HG02943 (cell line): ENCODE measurements at regions not wholly inside any gene's neighbourhood (a gene's known extent, or its start where the extent isn't known, plus 50 kb on each side); places are given as distances from the start of the nearest gene placed in this dataset.

ENCODE experiments used
- ATAC-seq: cut with Tn5 transposase; IDR thresholded peaks from one replicate; pipeline ENCODE4 v1.9.1; 2021; ENCODE audit warnings: mild to moderate bottlenecking, low read depth, moderate library complexity; ENCODE audit not compliant: unreplicated experiment

DNA sequence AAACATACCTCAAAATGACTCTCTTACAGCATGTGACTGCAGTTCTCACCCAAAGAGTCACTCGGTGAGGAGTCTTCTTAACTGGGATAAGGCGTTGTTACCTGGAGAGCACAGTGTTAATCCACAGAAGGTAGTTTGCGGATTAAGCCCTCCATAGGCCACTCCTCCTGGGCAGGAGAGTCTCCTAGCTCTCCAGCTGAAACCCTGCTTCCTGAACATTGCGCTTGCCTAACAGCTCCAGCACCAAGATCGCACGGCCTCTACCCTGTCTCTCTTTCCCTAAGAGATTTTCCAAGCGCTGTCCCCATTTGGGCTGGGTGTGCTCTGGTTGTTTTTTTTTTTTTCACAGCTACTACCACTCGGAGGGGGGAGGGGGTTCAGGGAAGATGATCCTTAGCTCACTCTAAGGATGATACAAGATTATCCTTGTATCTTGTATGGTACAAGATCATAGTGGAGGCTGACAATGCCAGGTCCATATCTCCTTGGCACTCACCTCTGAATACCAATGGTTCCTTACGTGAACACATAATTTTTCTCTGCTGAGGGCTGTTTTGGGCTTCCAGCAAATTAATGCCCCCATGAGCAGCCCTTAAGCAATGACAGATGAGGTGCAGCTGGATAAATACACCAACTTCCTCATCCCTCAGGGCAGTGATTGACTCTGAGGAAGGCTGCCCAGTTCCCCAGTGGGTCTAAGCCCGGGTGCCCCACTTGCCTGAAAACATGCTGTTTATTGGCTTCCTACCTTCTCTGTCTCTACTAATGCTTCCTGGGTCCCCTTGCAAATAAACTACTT, 185.2 kb upstream of the TSC22D2 start:
- ATAC-seq, result no peak

DNA sequence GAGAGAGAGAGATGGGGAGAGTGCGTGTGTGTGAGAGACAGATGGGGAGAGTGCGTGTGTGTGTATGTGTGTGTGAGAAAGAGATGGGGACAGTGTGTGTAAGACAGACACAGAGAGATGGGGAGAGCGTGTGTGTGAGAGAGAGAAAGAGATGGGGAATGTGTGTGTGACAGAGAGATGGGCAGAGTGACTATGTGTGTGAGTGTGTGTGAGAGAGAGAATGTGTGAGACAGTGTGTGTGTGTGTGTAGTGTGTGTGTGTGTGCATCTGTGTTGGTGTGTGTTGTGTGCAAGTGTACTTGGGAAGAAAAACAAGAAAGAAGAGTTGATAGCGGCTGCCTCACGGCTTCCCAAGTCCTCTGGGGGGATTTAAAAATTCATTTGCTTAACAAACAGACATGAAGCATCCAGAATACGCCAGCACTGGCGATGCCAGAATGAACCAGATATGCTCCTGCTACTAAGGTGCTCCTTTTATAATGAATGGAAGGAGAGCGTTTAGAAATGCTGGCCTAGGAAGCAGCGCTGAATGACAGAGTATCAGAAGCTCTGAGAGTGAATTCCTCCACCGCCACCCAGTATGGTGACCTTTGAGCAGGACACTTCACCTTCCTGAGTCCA, 186.1 kb upstream of the TSC22D2 start:
- ATAC-seq, result no peak

- no peak for ATAC-seq
Observed at GRCh38 chr3:150220799-150221198, 187.3 kb upstream of the TSC22D2 start.

DNA sequence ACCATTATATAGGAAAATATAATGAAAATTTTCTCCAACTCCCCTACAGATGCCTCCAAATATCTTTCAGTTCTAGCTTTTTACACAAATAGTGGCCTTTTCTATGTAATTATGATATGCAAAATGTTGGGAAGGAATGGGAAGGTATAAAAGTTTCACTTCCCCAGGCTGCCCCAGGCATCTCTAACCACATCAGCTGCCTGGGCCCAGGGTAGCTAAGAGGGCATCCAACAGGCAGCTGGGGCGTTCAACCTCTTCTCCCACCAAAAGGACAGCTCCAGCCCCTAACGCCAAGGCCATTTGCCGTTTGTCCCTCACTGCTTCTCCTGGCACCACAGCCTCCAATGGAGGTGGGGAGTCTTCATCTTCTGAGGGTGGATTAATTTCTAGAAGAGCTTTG, 188.1 kb upstream of the TSC22D2 start:
- no peak for ATAC-seq

GRCh38 chr3:150218841-150219240, 189.3 kb upstream of the TSC22D2 start:
- no peak for ATAC-seq

GRCh38 chr3:150218236-150218635, 189.9 kb upstream of the TSC22D2 start:
- ATAC-seq, result no peak

GRCh38 chr3:150217691-150218090, 190.4 kb upstream of the TSC22D2 start:
- no peak for ATAC-seq

DNA sequence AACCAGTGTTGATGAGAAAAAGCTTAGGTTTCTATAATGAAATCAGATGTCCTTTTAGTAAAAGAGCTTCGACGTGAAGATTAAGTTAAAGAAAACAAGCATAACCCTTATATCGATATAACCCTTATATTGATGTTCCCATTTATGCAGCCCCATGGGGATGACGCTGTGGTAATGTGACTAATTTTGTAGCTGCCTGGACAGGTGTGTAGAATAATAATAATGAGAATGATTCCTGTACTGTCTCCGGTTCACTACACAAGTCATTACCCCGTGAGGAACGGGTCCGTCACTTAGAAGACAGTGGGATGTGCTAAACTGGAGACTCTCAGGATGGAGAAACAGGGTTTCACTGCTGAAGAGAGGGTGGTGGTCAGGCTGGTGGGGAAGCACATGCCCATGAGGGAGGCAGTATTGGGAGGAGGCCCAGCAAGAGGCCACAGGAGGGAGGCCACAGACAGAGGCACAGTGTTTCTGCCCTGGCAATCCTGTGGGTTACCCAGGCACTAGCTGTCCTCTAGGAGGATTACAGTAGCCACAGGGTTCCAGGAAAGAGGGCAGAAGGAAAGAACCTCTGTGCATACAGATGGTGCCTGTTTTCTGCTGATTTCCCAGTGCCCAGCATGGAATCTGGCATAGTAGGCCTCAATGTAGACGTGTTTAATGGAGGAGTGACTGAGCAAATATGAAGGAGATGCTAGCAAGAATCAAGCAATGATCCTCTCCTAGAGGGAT, 191.1 kb upstream of the TSC22D2 start:
- ATAC-seq, result no peak

DNA sequence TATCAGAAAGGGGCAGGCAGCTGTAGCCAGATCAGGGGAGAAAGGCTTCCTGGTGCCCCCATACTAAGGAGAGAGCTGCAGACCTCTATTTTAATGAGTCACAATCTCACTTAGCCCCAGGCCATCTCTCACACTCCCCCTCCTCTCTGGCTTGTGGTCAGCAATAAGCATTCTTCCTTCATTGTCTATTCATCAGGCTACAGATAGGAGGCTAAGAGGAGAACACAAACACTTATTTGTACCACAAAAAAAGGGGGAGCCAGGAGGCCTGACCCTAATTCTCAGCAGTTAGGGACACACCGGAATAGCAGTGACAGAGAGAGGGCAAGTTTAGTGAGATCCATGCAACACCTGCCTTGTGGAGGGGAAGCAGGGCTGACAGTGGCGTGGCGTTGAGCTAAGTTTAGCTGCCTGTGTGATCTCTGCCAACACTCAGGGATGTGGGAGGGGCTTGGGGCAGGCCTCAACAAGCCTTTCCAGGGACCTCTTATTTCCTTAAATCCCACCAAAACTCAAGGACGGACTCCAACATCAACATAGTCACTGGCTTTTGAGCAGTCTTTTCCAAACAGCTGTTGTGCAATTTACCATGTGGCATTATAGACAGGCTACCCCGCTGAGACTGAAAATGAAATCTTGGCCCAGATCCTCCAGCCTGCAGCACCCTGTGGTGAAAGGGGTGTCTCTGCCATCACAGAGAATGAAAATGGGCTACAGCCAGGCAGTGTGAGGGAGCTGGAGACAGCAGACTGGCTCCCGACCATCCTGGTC, 191.9 kb upstream of the TSC22D2 start:
- ATAC-seq, result no peak

GRCh38 chr3:150215616-150216015, 192.5 kb upstream of the TSC22D2 start:
- no peak for ATAC-seq

DNA sequence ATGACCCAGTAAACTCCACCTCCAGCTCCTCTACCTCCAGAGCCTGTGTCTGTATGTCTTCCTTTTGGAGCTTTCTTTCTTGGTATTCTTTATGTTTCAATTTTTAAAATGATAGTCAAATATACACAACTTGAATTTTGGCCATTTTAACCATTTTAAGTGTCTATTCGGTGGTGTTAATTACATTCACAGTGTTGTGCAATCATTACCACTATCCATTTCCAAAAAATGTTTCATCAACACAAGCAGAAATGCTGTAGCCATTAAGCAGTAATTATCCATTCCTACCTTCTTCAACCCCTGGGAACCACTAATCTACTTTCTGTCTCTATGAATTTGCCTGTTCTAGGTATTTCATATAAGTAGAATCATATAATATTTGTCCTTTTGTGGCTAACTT, 194.5 kb upstream of the TSC22D2 start:
- ATAC-seq, result no peak

DNA sequence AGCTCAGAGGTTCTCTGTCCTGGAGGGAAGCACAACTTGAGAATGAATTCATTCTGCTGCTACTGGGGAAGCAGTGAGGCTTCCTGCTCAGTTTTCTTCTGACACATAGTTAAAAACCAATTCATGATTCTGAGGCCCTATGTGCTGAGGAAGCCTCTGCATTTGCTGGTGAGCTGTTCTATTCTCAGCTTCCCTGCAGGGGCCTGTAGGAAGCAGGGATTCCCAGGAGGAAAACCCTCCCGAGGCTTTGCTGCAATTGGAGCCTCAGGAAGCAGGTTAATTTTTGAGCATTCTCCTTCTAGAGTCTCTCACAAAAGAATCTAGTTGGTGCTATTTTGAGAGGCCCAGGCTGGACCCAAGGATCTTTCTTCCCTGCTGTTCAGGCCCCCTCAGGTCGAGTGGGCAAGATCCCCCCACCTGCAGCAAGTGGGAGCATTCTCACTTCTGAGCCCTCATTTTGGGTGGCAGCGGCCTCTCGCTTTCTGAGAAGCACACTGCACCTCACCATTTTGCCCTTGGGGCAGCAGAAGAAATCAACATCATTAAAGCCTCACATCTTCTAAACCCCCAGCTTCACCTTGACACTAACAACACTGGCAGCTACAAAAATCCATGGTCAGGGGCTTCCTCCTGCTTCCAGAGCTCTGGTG, 197.5 kb upstream of the TSC22D2 start:
- ATAC-seq, result no peak

- ATAC-seq, result no peak
Observed at GRCh38 chr3:150203273-150203672, 204.8 kb upstream of the TSC22D2 start.

GRCh38 chr3:150202711-150203110, 205.4 kb upstream of the TSC22D2 start:
- ATAC-seq, result no peak

GRCh38 chr3:150194957-150195356, 213.1 kb upstream of the TSC22D2 start:
- no peak for ATAC-seq

- ATAC-seq, result no peak
Observed at GRCh38 chr3:150194513-150194912, 213.6 kb upstream of the TSC22D2 start.

DNA sequence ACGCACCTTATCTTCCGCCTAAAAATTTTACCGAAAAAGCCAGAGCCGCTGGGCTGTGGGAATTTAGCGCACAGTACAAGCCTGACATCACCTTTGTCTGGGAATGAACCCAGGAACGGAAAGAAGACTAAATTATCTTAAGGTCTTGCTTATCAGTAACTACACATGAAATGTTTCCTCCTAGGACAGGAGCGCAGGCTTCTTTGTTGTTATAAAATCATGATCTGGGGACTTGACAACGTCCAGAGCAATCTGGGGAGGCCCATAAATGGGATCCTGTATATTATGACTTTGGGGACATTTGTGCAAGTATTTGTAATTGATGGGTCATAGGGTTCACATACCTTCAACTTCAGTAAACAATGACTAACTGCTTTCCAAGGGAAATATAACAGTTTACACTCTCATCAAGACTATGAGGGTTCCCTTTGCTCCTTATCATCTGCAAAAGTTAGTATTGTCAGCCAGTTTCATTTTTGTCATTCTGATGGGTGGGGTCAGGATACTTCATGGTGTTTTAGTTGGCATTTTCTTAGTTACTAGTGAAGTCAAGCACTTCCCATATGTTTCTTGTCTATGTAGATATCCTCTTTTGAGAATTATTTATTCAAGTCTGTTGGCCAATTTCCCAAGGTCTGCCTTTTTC, 213.9 kb upstream of the PFN2 start:
- peak; percentile 18 for ATAC-seq

- ATAC-seq, result peak; percentile 91
Observed at GRCh38 chr3:150183678-150184425, 213.2 kb upstream of the PFN2 start.

DNA sequence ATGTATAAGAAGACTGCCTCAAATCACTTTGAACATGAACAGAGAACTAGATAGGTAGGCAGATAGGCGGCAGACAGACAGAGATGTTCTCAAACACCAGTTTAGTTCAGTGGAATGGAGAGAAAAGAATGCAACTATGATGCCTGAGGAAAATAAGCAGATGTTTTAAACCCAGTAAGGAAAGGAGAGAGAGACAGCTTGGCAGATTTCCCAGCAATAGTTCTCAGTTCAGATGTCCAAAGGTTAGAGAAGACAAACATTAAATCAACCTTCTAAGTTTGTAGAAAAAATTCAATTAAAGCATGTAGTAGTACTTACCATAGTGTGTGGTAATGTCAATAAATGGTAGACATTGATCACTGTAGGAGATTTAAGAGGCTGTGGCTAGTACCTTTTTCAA, 209.6 kb upstream of the PFN2 start:
- no peak for ATAC-seq
